NCI-H128 (cell line): ENCODE measurements at regions not wholly inside any gene's neighbourhood (a gene's known extent, or its start where the extent isn't known, plus 50 kb on each side); places are given as distances from the start of the nearest gene placed in this dataset.

Experiments
- DNase-seq: peaks from one replicate; lab custom pipeline; 2025; ENCODE audit not compliant: unreplicated experiment; lab: John Stamatoyannopoulos, UW

GRCh38 chr6:169937389-169938261, 186.2 kb downstream of the ERMARD start:
- no peak for DNase-seq

GRCh38 chr6:169936355-169936975, 185.0 kb downstream of the ERMARD start:
- no peak for DNase-seq

GRCh38 chr6:169935861-169936260, 184.4 kb downstream of the ERMARD start:
- no peak for DNase-seq

- no peak for DNase-seq
These were observed 183.9 kb downstream of the ERMARD start for GRCh38 chr6:169935348-169935718.

- no peak for DNase-seq
These were observed 183.4 kb downstream of the ERMARD start for GRCh38 chr6:169934699-169935347.

GRCh38 chr6:169933839-169934698, 182.6 kb downstream of the ERMARD start:
- no peak for DNase-seq

- no peak for DNase-seq
These were observed 181.9 kb downstream of the ERMARD start for GRCh38 chr6:169933251-169933821.

- DNase-seq, result no peak
These were observed 181.1 kb downstream of the ERMARD start for GRCh38 chr6:169932491-169932890.

GRCh38 chr6:169931261-169931660, 179.8 kb downstream of the ERMARD start:
- DNase-seq, result no peak

GRCh38 chr6:169930799-169931198, 179.4 kb downstream of the ERMARD start:
- DNase-seq, result no peak

- no peak for DNase-seq
These were observed 176.3 kb downstream of the ERMARD start for GRCh38 chr6:169927711-169928110.

- DNase-seq, result no peak
These were observed 175.4 kb downstream of the ERMARD start for GRCh38 chr6:169926617-169927417.

- DNase-seq, result no peak
These were observed 172.3 kb downstream of the ERMARD start for GRCh38 chr6:169923468-169924464.

GRCh38 chr6:169921853-169922824, 170.7 kb downstream of the ERMARD start:
- DNase-seq, result no peak

- no peak for DNase-seq
These were observed 169.8 kb downstream of the ERMARD start for GRCh38 chr6:169921217-169921616.

- no peak for DNase-seq
These were observed 169.1 kb downstream of the ERMARD start for GRCh38 chr6:169920359-169921020.

GRCh38 chr6:169918954-169919549, 167.6 kb downstream of the ERMARD start:
- no peak for DNase-seq
